Common myeloid progenitor, CD34-positive (primary cell): ENCODE measurements at regions not wholly inside any gene's neighbourhood (a gene's known extent, or its start where the extent isn't known, plus 50 kb on each side); places are given as distances from the start of the nearest gene placed in this dataset.

ENCODE experiments used
- CTCF ChIA-PET: fragments of 350-600 bp; sonication (Branson Sonifier 250); formaldehyde crosslinking; loops from one replicate; lab custom pipeline; 2021; ENCODE audit warnings: antibody characterized with exemption; lab: Charles Lee
- POLR2A ChIA-PET: fragments of 350-600 bp; sonication (Branson Sonifier 250); formaldehyde crosslinking; loops from one replicate; lab custom pipeline; 2021; ENCODE audit warnings: antibody characterized with exemption; lab: Charles Lee
- DNase-seq, 3 donors: peaks; one replicate each; pipeline versions ENCODE4 v3.0.0 to v3.0.0-alpha.2; 2013
- H3K27ac ChIP-seq, 2 experiments: 1 replicate in 1 of 2; 2 replicates in 1 of 2; pipeline ENCODE4 v1.7.0; 2013; ENCODE audit warnings: inconsistent platforms in 2 of 2, low read length in 2 of 2, mild to moderate bottlenecking in 2 of 2, low read depth in 1 of 2, moderate library complexity in 1 of 2; ENCODE audit not compliant: severe bottlenecking in 2 of 2, insufficient read depth in 1 of 2, poor library complexity in 1 of 2
- H3K27me3 ChIP-seq, 5 experiments: replicated peaks in 2 of 5; 1 replicate in 3 of 5; 2 replicates in 2 of 5; pipeline versions ENCODE4 v1.6.1 to v1.7.0; 2013; ENCODE audit warnings: low read length in 4 of 5, mild to moderate bottlenecking in 2 of 5, moderate library complexity in 2 of 5, inconsistent platforms in 1 of 5; ENCODE audit not compliant: insufficient read depth in 5 of 5, control insufficient read depth in 4 of 5
- H3K36me3 ChIP-seq, 4 experiments: 1 replicate in 2 of 4; 2 replicates in 2 of 4; pipeline versions ENCODE4 v1.6.1 to v1.7.0; 2013; ENCODE audit warnings: low read length in 3 of 4, control low read depth in 1 of 4, mild to moderate bottlenecking in 1 of 4; ENCODE audit not compliant: control insufficient read depth in 4 of 4, insufficient read depth in 4 of 4
- H3K4me1 ChIP-seq, 4 experiments: 1 replicate in 3 of 4; 2 replicates in 1 of 4; pipeline versions ENCODE4 v1.6.1 to v1.7.1; 2013; ENCODE audit warnings: low read length in 3 of 4, mild to moderate bottlenecking in 3 of 4, control low read depth in 1 of 4, inconsistent platforms in 1 of 4, moderate library complexity in 1 of 4; ENCODE audit not compliant: control insufficient read depth in 4 of 4, insufficient read depth in 4 of 4; ENCODE audit errors: control extremely low read depth in 1 of 4
- H3K4me3 ChIP-seq, 7 experiments: 1 replicate in 4 of 7; 2 replicates in 3 of 7; pipeline versions ENCODE4 v1.5.1 to v1.7.0; 2013; ENCODE audit warnings: mild to moderate bottlenecking in 7 of 7, low read length in 6 of 7, moderate library complexity in 6 of 7, inconsistent platforms in 2 of 7, low read depth in 2 of 7, control low read depth in 1 of 7; ENCODE audit not compliant: insufficient read depth in 4 of 7, control insufficient read depth in 1 of 7; ENCODE audit errors: extremely low read depth in 1 of 7
- H3K9me3 ChIP-seq, 5 experiments: 1 replicate in 4 of 5; 2 replicates in 1 of 5; pipeline versions ENCODE4 v1.6.1 to v1.7.1; 2013; ENCODE audit warnings: low read length in 4 of 5, mild to moderate bottlenecking in 2 of 5, inconsistent platforms in 1 of 5, low read depth in 1 of 5, moderate library complexity in 1 of 5; ENCODE audit not compliant: control insufficient read depth in 4 of 5, insufficient read depth in 2 of 5; ENCODE audit errors: control extremely low read depth in 1 of 5
- WGBS: methylation state at CpG from one replicate; pipeline ENCODE4 v1.1.5; 2013; ENCODE audit not compliant: insufficient coverage; 5-methylcytosine and 5-hydroxymethylcytosine counted together

DNA sequence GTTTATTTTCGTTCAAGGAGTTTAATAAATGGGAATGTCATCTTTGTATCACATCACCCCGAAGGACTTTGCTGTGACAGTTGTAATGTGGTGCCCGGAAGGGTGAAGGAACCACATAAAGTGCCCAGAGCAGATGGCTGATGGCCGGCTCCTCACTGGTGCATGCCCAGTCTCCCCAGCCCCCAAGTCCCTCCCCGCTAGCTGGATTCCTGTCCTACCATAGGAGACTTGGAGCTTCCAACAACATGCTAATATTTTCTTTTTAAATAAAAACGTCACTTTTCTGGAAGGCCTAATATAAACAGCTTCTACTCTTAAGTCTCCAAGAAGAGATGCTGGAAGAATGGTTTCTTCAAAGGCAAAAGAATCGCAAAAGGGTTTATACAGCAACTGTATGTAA lies 273.9 kb upstream of the LRTM1 start:
- Histone ChIP-seq H3K27me3 (no peaks in the 10 kb centered on the region), H3K9me3 (no peaks in the 10 kb centered on the region), H3K4me1 (no peaks in the 10 kb centered on the region), H3K27ac (no peak overlapping the region), H3K4me3 (no peak overlapping the region), H3K36me3 (no peaks in the 10 kb centered on the region)
- 96% methylated on average over 4 of the region's 7 CpGs for WGBS
- ChIA-PET CTCF (no interaction called here), POLR2A (no interaction called here)
- no peak for DNase-seq

- H3K9me3 ChIP-seq: no peaks in the 10 kb centered on the region
- 100% methylated on average over 1 of the region's 2 CpGs for WGBS
- no peak overlapping the region for H3K27ac ChIP-seq
- H3K27me3 ChIP-seq: no peaks in the 10 kb centered on the region
- no peaks in the 10 kb centered on the region for H3K4me1 ChIP-seq
- no peaks in the 10 kb centered on the region for H3K36me3 ChIP-seq
- ChIA-PET CTCF (no interaction called here), POLR2A (no interaction called here)
- H3K4me3 ChIP-seq: no peak overlapping the region
- no peak for DNase-seq
Measured at GRCh38 chr3:55200906-55201305, 273.0 kb upstream of the LRTM1 start.

DNA sequence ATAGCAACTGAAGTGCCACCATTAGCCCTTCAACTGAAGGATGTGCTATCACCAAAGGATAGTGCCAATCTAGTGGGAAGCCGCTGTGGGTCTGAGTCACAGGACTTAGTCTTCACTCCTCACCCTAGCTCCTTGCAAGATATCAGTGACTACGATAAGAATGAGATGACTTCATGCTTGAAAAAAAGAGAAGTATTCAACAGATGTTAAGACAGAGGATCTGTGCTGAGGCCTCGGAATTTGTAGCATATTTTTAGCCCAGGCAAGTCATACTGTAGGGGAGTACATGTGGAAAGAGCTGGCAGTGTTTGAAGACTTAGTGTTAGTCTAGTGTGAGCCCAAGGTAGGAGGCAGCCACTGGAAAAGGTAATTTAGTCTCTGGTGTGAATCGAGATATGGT lies 270.7 kb upstream of the LRTM1 start:
- ChIA-PET CTCF (no interaction called here), POLR2A (no interaction called here)
- Histone ChIP-seq H3K9me3 (no peaks in the 10 kb centered on the region), H3K27ac (no peak overlapping the region), H3K4me1 (no peaks in the 10 kb centered on the region), H3K36me3 (no peaks in the 10 kb centered on the region), H3K4me3 (no peak overlapping the region), H3K27me3 (no peaks in the 10 kb centered on the region)
- no peak for DNase-seq
- WGBS: 91% methylated on average over 4 of the region's 4 CpGs

DNA sequence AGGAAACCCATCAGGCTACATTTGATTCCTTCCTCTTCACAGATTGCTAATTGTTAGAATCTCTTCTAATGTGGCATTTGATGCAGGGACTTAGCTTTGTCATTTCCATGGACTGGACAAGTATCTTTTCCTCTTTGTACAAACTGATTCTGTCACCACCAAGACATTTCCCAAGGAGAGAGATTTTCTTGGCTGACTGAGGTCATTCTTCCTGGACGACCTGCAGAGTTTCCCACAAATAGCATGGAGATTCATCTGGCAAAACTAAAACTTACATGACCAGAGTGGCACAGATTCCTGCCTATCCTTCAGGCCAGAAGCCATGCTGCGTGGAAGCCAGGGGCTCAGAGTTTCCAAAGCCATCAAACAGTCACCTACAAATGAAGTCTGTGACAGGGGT lies 269.2 kb upstream of the LRTM1 start:
- ChIA-PET POLR2A (no interaction called here), CTCF (no interaction called here)
- 88% methylated on average over 2 of the region's 2 CpGs for whole genome bisulfite sequencing
- no peaks in the 10 kb centered on the region for H3K4me1 ChIP-seq
- no peaks in the 10 kb centered on the region for H3K36me3 ChIP-seq
- H3K4me3 ChIP-seq: no peak overlapping the region
- H3K9me3 ChIP-seq: no peaks in the 10 kb centered on the region
- no peaks in the 10 kb centered on the region for H3K27me3 ChIP-seq
- H3K27ac ChIP-seq: no peak overlapping the region
- DNase-seq: no peak

DNA sequence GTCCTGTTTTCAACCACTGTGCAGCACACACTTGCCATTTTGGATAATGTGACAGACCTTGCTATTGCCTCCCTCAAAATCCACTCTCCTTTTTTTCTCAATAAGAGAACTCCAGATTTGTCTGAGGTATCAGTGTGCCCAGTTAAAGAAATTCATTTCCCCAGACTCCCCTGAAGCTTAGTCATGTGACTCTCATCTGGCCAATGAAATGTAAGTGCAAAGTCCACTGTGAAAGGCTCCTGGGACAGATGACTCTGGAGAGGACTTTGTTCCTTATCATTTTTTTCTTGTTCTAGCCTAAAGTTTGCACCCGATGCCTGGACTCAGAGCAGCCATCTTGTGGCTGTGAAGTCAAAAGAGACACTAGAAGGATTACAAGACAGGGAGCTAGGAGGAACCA lies 268.6 kb upstream of the LRTM1 start:
- no peaks in the 10 kb centered on the region for H3K36me3 ChIP-seq
- no peak overlapping the region for H3K4me3 ChIP-seq
- no peak overlapping the region for H3K27ac ChIP-seq
- WGBS: 100% methylated on average over 1 of the region's 1 CpG
- no peaks in the 10 kb centered on the region for H3K27me3 ChIP-seq
- ChIA-PET POLR2A (no interaction called here), CTCF (no interaction called here)
- no peaks in the 10 kb centered on the region for H3K9me3 ChIP-seq
- H3K4me1 ChIP-seq: no peaks in the 10 kb centered on the region
- DNase-seq: no peak

GRCh38 chr3:55194376-55194775 lies 266.5 kb upstream of the LRTM1 start:
- Histone ChIP-seq H3K27ac (no peak overlapping the region), H3K9me3 (no peaks in the 10 kb centered on the region), H3K4me3 (no peak overlapping the region), H3K36me3 (no peaks in the 10 kb centered on the region), H3K27me3 (no peaks in the 10 kb centered on the region), H3K4me1 (no peaks in the 10 kb centered on the region)
- 100% methylated on average over 2 of the region's 3 CpGs for WGBS
- ChIA-PET POLR2A (no interaction called here), CTCF (no interaction called here)
- DNase-seq: no peak

DNA sequence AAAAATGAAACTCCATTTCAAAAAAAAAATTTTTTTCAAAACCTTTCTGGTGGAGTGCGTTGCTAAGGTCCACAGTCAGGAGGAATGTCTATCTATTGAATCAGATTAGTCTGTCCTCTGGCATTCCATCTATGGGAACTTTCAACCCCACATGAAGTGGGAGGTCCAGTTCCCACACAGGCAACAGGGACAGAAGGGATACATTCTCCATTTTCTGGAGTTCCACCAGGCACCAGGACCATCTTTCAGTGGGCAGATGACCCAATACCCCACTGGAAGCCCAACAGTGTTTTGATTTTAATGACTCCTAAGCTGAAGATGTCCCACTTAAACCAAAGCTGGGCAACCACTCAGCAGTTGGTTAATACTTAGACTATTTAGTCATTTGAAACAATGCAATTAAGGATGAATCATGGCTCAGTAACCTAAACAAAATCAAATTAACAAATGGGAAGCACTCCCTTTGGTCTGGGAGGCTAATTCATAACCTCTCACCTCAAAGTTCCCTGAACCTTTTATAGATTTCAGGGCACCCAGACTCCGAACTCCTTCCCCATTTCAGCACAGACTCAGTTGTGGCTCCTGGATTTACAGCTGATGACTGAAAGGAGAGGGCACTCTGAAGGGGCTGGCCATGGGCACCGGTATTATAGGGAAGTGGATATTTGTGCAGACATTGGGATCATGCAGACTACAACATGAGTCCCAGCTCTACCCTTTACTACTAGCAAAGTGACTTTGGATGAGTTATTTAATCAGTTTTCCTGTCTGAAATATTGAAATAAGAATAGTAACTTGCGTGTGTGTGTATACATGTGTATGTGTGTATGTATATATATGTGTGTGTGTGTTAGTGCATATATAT lies 264.3 kb upstream of the LRTM1 start:
- Histone ChIP-seq H3K9me3 (no peaks in the 10 kb centered on the region), H3K4me3 (no peak overlapping the region), H3K4me1 (no peaks in the 10 kb centered on the region), H3K27me3 (no peaks in the 10 kb centered on the region), H3K27ac (no peak overlapping the region), H3K36me3 (no peaks in the 10 kb centered on the region)
- ChIA-PET POLR2A (no interaction called here), CTCF (no interaction called here)
- no peak for DNase-seq
- WGBS: 70% methylated on average over 2 of the region's 4 CpGs
